GM23248 (cell line): ENCODE measurements at regions not wholly inside any gene's neighbourhood (a gene's known extent, or its start where the extent isn't known, plus 50 kb on each side); places are given as distances from the start of the nearest gene placed in this dataset.

Source experiments
- EZH2 ChIP-seq: fragments of 200-600 bp; sonication (generic); IDR thresholded peaks from 2 replicates; pipeline ENCODE4 v1.6.1; 2018; ENCODE audit warnings: antibody characterized with exemption, mild to moderate bottlenecking; ENCODE audit not compliant: insufficient read depth, poor library complexity, severe bottlenecking
- EZH2phosphoT487 ChIP-seq: fragments of 200-600 bp; sonication (generic); IDR thresholded peaks from 2 replicates; pipeline ENCODE4 v1.6.1; 2018; ENCODE audit warnings: antibody characterized with exemption, moderate library complexity, mild to moderate bottlenecking, low read depth; ENCODE audit not compliant: insufficient read depth

- TF ChIP-seq EZH2 = no peak
- TF ChIP-seq EZH2phosphoT487 = no peak
Observed at GRCh38 chr6:113626475-113626874, 230.7 kb upstream of the MARCKS start.
